ENCODE measurements at regions not wholly inside any gene's neighbourhood (a gene's known extent, or its start where the extent isn't known, plus 50 kb on each side); places are given as distances from the start of the nearest gene placed in this dataset.

DNA sequence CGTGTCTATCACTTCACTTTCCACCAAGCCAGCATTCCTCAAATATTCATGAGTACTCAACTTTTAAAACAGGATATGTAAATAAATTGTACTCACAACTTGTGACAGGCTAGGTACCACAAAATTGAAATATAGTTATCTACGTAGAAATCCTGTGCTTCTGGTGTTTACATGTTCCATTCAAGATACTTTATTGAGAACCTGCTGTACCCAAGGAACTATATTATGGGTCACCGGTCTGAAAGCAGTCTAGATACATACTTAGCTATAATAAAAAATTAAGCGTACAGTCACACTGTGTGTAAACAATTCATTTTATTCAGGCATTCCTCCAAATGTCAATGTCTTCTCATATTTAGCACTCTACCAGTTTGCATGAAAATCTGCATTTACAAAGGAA, 482.2 kb upstream of the SOX9 start (continued):
- TF ChIP-seq, protein P1, sequence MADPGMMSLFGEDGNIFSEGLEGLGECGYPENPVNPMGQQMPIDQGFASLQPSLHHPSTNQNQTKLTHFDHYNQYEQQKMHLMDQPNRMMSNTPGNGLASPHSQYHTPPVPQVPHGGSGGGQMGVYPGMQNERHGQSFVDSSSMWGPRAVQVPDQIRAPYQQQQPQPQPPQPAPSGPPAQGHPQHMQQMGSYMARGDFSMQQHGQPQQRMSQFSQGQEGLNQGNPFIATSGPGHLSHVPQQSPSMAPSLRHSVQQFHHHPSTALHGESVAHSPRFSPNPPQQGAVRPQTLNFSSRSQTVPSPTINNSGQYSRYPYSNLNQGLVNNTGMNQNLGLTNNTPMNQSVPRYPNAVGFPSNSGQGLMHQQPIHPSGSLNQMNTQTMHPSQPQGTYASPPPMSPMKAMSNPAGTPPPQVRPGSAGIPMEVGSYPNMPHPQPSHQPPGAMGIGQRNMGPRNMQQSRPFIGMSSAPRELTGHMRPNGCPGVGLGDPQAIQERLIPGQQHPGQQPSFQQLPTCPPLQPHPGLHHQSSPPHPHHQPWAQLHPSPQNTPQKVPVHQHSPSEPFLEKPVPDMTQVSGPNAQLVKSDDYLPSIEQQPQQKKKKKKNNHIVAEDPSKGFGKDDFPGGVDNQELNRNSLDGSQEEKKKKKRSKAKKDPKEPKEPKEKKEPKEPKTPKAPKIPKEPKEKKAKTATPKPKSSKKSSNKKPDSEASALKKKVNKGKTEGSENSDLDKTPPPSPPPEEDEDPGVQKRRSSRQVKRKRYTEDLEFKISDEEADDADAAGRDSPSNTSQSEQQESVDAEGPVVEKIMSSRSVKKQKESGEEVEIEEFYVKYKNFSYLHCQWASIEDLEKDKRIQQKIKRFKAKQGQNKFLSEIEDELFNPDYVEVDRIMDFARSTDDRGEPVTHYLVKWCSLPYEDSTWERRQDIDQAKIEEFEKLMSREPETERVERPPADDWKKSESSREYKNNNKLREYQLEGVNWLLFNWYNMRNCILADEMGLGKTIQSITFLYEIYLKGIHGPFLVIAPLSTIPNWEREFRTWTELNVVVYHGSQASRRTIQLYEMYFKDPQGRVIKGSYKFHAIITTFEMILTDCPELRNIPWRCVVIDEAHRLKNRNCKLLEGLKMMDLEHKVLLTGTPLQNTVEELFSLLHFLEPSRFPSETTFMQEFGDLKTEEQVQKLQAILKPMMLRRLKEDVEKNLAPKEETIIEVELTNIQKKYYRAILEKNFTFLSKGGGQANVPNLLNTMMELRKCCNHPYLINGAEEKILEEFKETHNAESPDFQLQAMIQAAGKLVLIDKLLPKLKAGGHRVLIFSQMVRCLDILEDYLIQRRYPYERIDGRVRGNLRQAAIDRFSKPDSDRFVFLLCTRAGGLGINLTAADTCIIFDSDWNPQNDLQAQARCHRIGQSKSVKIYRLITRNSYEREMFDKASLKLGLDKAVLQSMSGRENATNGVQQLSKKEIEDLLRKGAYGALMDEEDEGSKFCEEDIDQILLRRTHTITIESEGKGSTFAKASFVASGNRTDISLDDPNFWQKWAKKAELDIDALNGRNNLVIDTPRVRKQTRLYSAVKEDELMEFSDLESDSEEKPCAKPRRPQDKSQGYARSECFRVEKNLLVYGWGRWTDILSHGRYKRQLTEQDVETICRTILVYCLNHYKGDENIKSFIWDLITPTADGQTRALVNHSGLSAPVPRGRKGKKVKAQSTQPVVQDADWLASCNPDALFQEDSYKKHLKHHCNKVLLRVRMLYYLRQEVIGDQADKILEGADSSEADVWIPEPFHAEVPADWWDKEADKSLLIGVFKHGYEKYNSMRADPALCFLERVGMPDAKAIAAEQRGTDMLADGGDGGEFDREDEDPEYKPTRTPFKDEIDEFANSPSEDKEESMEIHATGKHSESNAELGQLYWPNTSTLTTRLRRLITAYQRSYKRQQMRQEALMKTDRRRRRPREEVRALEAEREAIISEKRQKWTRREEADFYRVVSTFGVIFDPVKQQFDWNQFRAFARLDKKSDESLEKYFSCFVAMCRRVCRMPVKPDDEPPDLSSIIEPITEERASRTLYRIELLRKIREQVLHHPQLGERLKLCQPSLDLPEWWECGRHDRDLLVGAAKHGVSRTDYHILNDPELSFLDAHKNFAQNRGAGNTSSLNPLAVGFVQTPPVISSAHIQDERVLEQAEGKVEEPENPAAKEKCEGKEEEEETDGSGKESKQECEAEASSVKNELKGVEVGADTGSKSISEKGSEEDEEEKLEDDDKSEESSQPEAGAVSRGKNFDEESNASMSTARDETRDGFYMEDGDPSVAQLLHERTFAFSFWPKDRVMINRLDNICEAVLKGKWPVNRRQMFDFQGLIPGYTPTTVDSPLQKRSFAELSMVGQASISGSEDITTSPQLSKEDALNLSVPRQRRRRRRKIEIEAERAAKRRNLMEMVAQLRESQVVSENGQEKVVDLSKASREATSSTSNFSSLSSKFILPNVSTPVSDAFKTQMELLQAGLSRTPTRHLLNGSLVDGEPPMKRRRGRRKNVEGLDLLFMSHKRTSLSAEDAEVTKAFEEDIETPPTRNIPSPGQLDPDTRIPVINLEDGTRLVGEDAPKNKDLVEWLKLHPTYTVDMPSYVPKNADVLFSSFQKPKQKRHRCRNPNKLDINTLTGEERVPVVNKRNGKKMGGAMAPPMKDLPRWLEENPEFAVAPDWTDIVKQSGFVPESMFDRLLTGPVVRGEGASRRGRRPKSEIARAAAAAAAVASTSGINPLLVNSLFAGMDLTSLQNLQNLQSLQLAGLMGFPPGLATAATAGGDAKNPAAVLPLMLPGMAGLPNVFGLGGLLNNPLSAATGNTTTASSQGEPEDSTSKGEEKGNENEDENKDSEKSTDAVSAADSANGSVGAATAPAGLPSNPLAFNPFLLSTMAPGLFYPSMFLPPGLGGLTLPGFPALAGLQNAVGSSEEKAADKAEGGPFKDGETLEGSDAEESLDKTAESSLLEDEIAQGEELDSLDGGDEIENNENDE (IDR thresholded peaks at IDR 0.05; ENCODE audit: insufficient replicate concordance, low read length): no peak
- TF ChIP-seq SRF (IDR thresholded peaks at IDR 0.05; ENCODE audit: low read depth, low read length): no peak
- no peak for TF ChIP-seq RBBP5 (IDR thresholded peaks at IDR 0.05; ENCODE audit: borderline replicate concordance, low read depth, low read length)
- TF ChIP-seq, protein P2, sequence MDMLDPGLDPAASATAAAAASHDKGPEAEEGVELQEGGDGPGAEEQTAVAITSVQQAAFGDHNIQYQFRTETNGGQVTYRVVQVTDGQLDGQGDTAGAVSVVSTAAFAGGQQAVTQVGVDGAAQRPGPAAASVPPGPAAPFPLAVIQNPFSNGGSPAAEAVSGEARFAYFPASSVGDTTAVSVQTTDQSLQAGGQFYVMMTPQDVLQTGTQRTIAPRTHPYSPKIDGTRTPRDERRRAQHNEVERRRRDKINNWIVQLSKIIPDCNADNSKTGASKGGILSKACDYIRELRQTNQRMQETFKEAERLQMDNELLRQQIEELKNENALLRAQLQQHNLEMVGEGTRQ (IDR thresholded peaks at IDR 0.05; ENCODE audit: low read length): no peak
- no peak for TF ChIP-seq SAP30 (IDR thresholded peaks at IDR 0.05; ENCODE audit: insufficient read depth, insufficient replicate concordance, low read length)
- TF ChIP-seq NANOG (IDR thresholded peaks at IDR 0.05; ENCODE audit: insufficient read depth, low read depth, low read length, poor library complexity, severe bottlenecking): no peak
- no peak for TF ChIP-seq RAD21 (IDR thresholded peaks at IDR 0.05 in 1 of 2, conservative IDR thresholded peaks at IDR 0.05 in 1 of 2; ENCODE audit: low read depth in 2 of 2, low read length in 2 of 2)
- no peak for TF ChIP-seq GTF2F1 (IDR thresholded peaks at IDR 0.05; ENCODE audit: borderline replicate concordance, low read depth, low read length)
- TF ChIP-seq KDM5A (IDR thresholded peaks at IDR 0.05; ENCODE audit: low read length): no peak
- TF ChIP-seq PHF8 (conservative IDR thresholded peaks at IDR 0.05; ENCODE audit: low read depth, low read length): no peak
